HepG2 (cell line): ENCODE measurements at regions not wholly inside any gene's neighbourhood (a gene's known extent, or its start where the extent isn't known, plus 50 kb on each side); places are given as distances from the start of the nearest gene placed in this dataset.

Source experiments
- ATAC-seq: fragments of 200-7000 bp; cut with Tn5 transposase; 3 replicates; pipeline ENCODE4 v1.9.1; 2020; ENCODE audit warnings: mild to moderate bottlenecking, moderate library complexity
- BruUV-seq: library from RNA; stranded (reverse); fragments of 400-500 nt; replicated peaks from 2 replicates; lab custom pipeline; 2021; lab: Mats Ljungman, UMichigan
- CTCF ChIA-PET: fragments of 300-600 bp; formaldehyde crosslinking; extraction: SDS; loops from one replicate; lab custom pipeline; 2021; ENCODE audit warnings: low total read pairs, inconsistent platforms, low intra/inter-chr PET ratio; lab: Yijun Ruan, JAX
- POLR2A ChIA-PET: fragments of 350-600 bp; sonication (Branson Sonifier 250); formaldehyde crosslinking; loops from one replicate; lab custom pipeline; 2020; ENCODE audit warnings: antibody characterized with exemption, inconsistent platforms; lab: Yijun Ruan, JAX
- DNase-seq: peaks from one replicate; pipeline ENCODE4 v3.0.0-alpha.2; 2015; ENCODE audit warnings: low spot score
- FAIRE-seq: peaks from 3 replicates; lab custom pipeline; 2011; peaks lifted over from hg19 to GRCh38; lab: Jason Lieb, UNC
- H2AFZ ChIP-seq: one replicate; pipeline ENCODE4 v1.6.1; 2011; ENCODE audit warnings: low read length, inconsistent platforms
- H3K27ac ChIP-seq: fragments of 300-600 bp; 3 replicates; pipeline ENCODE4 v1.8.0; 2011; ENCODE audit warnings: mixed run types, mild to moderate bottlenecking, mixed read lengths, low read length, inconsistent platforms; ENCODE audit not compliant: insufficient read depth; ENCODE audit errors: extremely low read length
- H3K27me3 ChIP-seq, 2 experiments: fragments of 200-600 bp in 1 of 2; 2 replicates in 1 of 2; 3 replicates in 1 of 2; pipeline versions ENCODE4 v1.6.0 to v1.8.0; 2011; ENCODE audit warnings: low read length in 2 of 2, mild to moderate bottlenecking in 2 of 2, moderate library complexity in 2 of 2, inconsistent platforms in 1 of 2; ENCODE audit not compliant: insufficient read depth in 2 of 2, control insufficient read depth in 1 of 2
- H3K36me3 ChIP-seq, 2 experiments: fragments of 200-600 bp in 1 of 2; replicated peaks in 1 of 2; 2 replicates in 1 of 2; 3 replicates in 1 of 2; pipeline versions ENCODE4 v1.5.1 to v1.8.0; 2011; ENCODE audit warnings: low read length in 2 of 2, inconsistent platforms in 1 of 2; ENCODE audit not compliant: insufficient read depth in 2 of 2, control insufficient read depth in 1 of 2
- H3K4me1 ChIP-seq: 2 replicates; pipeline ENCODE4 v1.5.1; 2012; ENCODE audit warnings: low read length, inconsistent platforms; ENCODE audit not compliant: insufficient read depth
- H3K4me2 ChIP-seq: 2 replicates; pipeline ENCODE4 v1.6.0; 2011; ENCODE audit warnings: low read depth, low read length, inconsistent platforms
- H3K4me3 ChIP-seq, 3 experiments: fragments of 200-600 bp in 1 of 3; sonication (generic), shearing (Covaris generic) in 1 of 3; replicated peaks in 1 of 3; 2 replicates each; pipeline ENCODE4 v1.5.1; 2011 to 2016; ENCODE audit warnings: low read length in 3 of 3, inconsistent platforms in 2 of 3, low read depth in 2 of 3, mild to moderate bottlenecking in 2 of 3, control low read depth in 1 of 3, mixed read lengths in 1 of 3; ENCODE audit not compliant: insufficient read depth in 1 of 3
- H3K79me2 ChIP-seq: one replicate; pipeline ENCODE4 v1.6.1; 2011; ENCODE audit warnings: low read length, inconsistent platforms; ENCODE audit not compliant: insufficient read depth
- H3K9ac ChIP-seq: 2 replicates; pipeline ENCODE4 v1.6.0; 2011; ENCODE audit warnings: mild to moderate bottlenecking, low read depth, low read length, inconsistent platforms; ENCODE audit not compliant: insufficient read depth
- H3K9me3 ChIP-seq: 2 replicates; pipeline ENCODE4 v1.5.1; 2012; ENCODE audit warnings: mild to moderate bottlenecking, low read length
- H4K20me1 ChIP-seq: 2 replicates; pipeline ENCODE4 v1.6.0; 2011; ENCODE audit warnings: inconsistent platforms, mild to moderate bottlenecking, low read length, moderate library complexity; ENCODE audit not compliant: insufficient read depth
- ATAD3A ChIP-seq: sonication (generic); formaldehyde crosslinking; IDR thresholded peaks from 2 replicates; pipeline ENCODE4 v1.4.0; 2020; ENCODE audit warnings: missing genetic modification reagents
- JDP2 ChIP-seq: sonication (generic); formaldehyde crosslinking; IDR thresholded peaks from 2 replicates; pipeline ENCODE4 v1.8.1; 2022; ENCODE audit warnings: missing genetic modification reagents, borderline replicate concordance
- MYC ChIP-seq: sonication (generic); formaldehyde crosslinking; IDR thresholded peaks from 2 replicates; pipeline ENCODE4 v1.9.0; 2021; ENCODE audit warnings: missing genetic modification reagents, borderline replicate concordance
- NFIC ChIP-seq: IDR thresholded peaks from 2 replicates; pipeline ENCODE4 v1.6.1; 2012; ENCODE audit warnings: mild to moderate bottlenecking, low read length, inconsistent platforms
- RAD51 ChIP-seq: fragments of 450-650 bp; IDR thresholded peaks from 2 replicates; pipeline ENCODE4 v1.6.1; 2016; ENCODE audit warnings: borderline replicate concordance
- REPIN1 ChIP-seq: sonication (generic); formaldehyde crosslinking; IDR thresholded peaks from 2 replicates; pipeline ENCODE4 v1.8.0; 2022; ENCODE audit warnings: missing genetic modification reagents, low read depth, mild to moderate bottlenecking, borderline replicate concordance
- ZNF124 ChIP-seq: sonication (generic); formaldehyde crosslinking; IDR thresholded peaks from 2 replicates; pipeline ENCODE4 v1.4.0; 2020; ENCODE audit warnings: missing genetic modification reagents
- ZNF276 ChIP-seq: sonication (generic); formaldehyde crosslinking; IDR thresholded peaks from 2 replicates; pipeline ENCODE4 v1.4.0; 2020; ENCODE audit warnings: mild to moderate bottlenecking, low read depth, missing genetic modification reagents
- ZNF451 ChIP-seq: sonication (generic); formaldehyde crosslinking; IDR thresholded peaks from 2 replicates; pipeline ENCODE4 v1.5.0; 2020; ENCODE audit warnings: mild to moderate bottlenecking, missing genetic modification reagents
- ZNF775 ChIP-seq: sonication (generic); formaldehyde crosslinking; IDR thresholded peaks from 2 replicates; pipeline ENCODE4 v1.4.0; 2020; ENCODE audit warnings: missing genetic modification reagents, mild to moderate bottlenecking, moderate library complexity, borderline replicate concordance
- WGBS: methylation state at CpG from one replicate; pipeline ENCODE4 v1.1.6; 2017; ENCODE audit warnings: low lambda C conversion rate; 5-methylcytosine and 5-hydroxymethylcytosine counted together
- in situ Hi-C: cut with HindIII; loops from 2 replicates; pipeline ENCODE4 v1.10.0; 2017; ENCODE audit warnings: low pct_unique_long_range_greater_than_20kb; ENCODE audit not compliant: extremely low pct_ligation_motif_present
- intact Hi-C: fragments of 100-400 bp; cut with micrococcal nuclease; formaldehyde crosslinking; loops from one replicate; pipeline ENCODE4 v1.10.0; 2022; ENCODE audit not compliant: unreplicated experiment
- TF ChIP-seq, protein P1 (sequence below): sonication (generic); formaldehyde crosslinking; IDR thresholded peaks from 2 replicates; pipeline ENCODE4 v1.4.0; 2020; ENCODE audit warnings: mild to moderate bottlenecking, missing genetic modification reagents

DNA sequence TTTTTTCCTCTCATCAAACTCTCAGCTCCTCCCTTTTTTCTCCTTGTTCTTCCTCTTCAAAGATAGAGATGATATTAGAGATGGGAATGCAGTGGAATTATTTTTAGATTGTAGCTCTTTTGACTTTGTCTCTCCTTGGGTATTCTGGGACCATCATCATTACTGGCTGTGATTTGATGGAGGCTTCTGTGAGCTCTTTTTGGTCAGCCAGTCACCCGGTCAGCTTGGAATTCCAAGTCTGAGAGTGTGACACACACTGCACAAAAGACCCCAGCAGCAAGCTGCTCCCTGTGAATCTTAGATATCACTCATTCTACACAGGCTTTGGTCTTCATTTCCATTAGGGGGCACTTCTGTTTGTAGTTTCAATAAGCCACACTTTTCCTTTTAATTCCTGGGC is 51.6 kb upstream of the NEK7 start:
- no peak overlapping the region for H3K4me2 ChIP-seq
- ATAC-seq: no peak
- DNase-seq: no peak
- no peaks in the 10 kb centered on the region for H4K20me1 ChIP-seq
- in situ Hi-C loops (no loop called here), intact Hi-C loops (no loop called here)
- FAIRE-seq: no peak
- no peak for TF ChIP-seq NFIC
- TF ChIP-seq, protein P1, sequence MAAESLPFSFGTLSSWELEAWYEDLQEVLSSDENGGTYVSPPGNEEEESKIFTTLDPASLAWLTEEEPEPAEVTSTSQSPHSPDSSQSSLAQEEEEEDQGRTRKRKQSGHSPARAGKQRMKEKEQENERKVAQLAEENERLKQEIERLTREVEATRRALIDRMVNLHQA (CRISPR knock-in tag): no peak
- TF ChIP-seq ZNF124 (CRISPR knock-in tag): no peak
- TF ChIP-seq ZNF451: no peak
- no peak for TF ChIP-seq JDP2 (CRISPR knock-in tag)
- TF ChIP-seq MYC (CRISPR knock-in tag): no peak
- no peak for TF ChIP-seq ZNF775
- no peak for TF ChIP-seq ZNF276
- no peak for TF ChIP-seq RAD51
- no peaks in the 10 kb centered on the region for H3K36me3 ChIP-seq
- ChIA-PET CTCF (no interaction called here), POLR2A (no interaction called here)
- H3K27ac ChIP-seq: no peak overlapping the region
- no peak overlapping the region for H3K4me3 ChIP-seq
- H3K4me1 ChIP-seq: no peaks in the 10 kb centered on the region
- no TSS peak for BruUV-seq
- 50% methylated on average over 1 of the region's 1 CpG for WGBS
- no peak overlapping the region for H3K9ac ChIP-seq
- no peaks in the 10 kb centered on the region for H3K9me3 ChIP-seq
- H3K27me3 ChIP-seq: no peaks in the 10 kb centered on the region
- H3K79me2 ChIP-seq: no peaks in the 10 kb centered on the region
- H2AFZ ChIP-seq: no peak overlapping the region

DNA sequence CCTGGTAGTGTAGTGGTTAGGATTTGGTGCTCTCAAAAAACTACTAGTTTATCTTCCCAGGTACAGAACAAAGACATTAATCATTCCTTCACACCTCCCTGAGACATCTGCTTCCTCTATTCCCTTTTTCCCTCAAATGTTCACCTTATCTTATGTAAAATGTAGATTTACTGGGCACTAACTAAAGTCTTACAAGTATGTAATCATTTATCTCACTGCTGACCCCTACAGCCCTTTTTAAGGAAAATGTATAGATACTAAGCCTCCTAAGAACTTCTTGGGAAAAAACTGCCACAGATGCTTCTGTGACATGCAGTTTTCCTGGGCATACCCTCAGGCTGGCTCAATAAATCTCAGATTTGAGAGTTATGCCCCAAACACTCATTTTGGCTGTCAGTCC is 50.8 kb upstream of the NEK7 start:
- H3K4me1 ChIP-seq: no peaks in the 10 kb centered on the region
- TF ChIP-seq ATAD3A (CRISPR knock-in tag) (no peak), RAD51 (no peak), REPIN1 (CRISPR knock-in tag) (no peak)
- TF ChIP-seq, all 625 proteins: peak for 0
- Histone ChIP-seq H3K9ac (no peak overlapping the region), H3K79me2 (no peaks in the 10 kb centered on the region), H3K36me3 (no peaks in the 10 kb centered on the region), H3K27me3 (no peaks in the 10 kb centered on the region), H4K20me1 (no peaks in the 10 kb centered on the region), H3K4me3 (no peak overlapping the region), H3K9me3 (no peaks in the 10 kb centered on the region), H3K4me2 (no peak overlapping the region), H2AFZ (no peak overlapping the region), H3K27ac (no peak overlapping the region)
- ChIA-PET POLR2A (no interaction called here), CTCF (no interaction called here)
- in situ Hi-C loops: no loop called here
- no TSS peak for BruUV-seq
- no peak for DNase-seq
- FAIRE-seq: no peak
- intact Hi-C loops: no loop called here
- no peak for ATAC-seq
